H1 (cell line): ENCODE measurements at regions not wholly inside any gene's neighbourhood (a gene's known extent, or its start where the extent isn't known, plus 50 kb on each side); places are given as distances from the start of the nearest gene placed in this dataset.

Source experiments
- CTCF ChIA-PET: fragments of 300-600 bp; sonication (Branson Sonifier 250); formaldehyde crosslinking; loops from one replicate; lab custom pipeline; 2021; ENCODE audit not compliant: partially characterized antibody; lab: Charles Lee
- POLR2A ChIA-PET: fragments of 300-600 bp; sonication (Branson Sonifier 250); formaldehyde crosslinking; loops from one replicate; lab custom pipeline; 2021; ENCODE audit warnings: inconsistent platforms; ENCODE audit not compliant: partially characterized antibody; lab: Charles Lee
- DNase-seq, 2 experiments: peaks; one replicate each; pipeline versions ENCODE4 v3.0.0 to v3.0.0-alpha.2; 2010 to 2022; ENCODE audit warnings: low spot score in 2 of 2, low read depth in 1 of 2, mixed read lengths in 1 of 2
- FAIRE-seq: peaks from 2 replicates; lab custom pipeline; 2011; peaks lifted over from hg19 to GRCh38; lab: Jason Lieb, UNC
- H2AFZ ChIP-seq: 2 replicates; pipeline ENCODE4 v1.8.1; 2012; ENCODE audit warnings: low read length, inconsistent platforms
- H2AK5ac ChIP-seq: 2 replicates; pipeline ENCODE4 v1.6.1; 2013; ENCODE audit warnings: low read depth, low read length
- H2BK120ac ChIP-seq: replicated peaks from 2 replicates; pipeline ENCODE3; 2013; ENCODE audit warnings: low read depth, low read length, inconsistent platforms
- H2BK12ac ChIP-seq: 2 replicates; pipeline ENCODE4 v1.6.1; 2013; ENCODE audit warnings: low read depth, low read length
- H2BK15ac ChIP-seq: 2 replicates; pipeline ENCODE4 v1.6.1; 2013; ENCODE audit warnings: low read length
- H2BK20ac ChIP-seq: 2 replicates; pipeline ENCODE4 v1.6.1; 2013; ENCODE audit warnings: low read length
- H2BK5ac ChIP-seq: 2 replicates; pipeline ENCODE4 v1.6.1; 2013; ENCODE audit warnings: low read depth, low read length
- H3K14ac ChIP-seq: 2 replicates; pipeline ENCODE4 v1.6.1; 2013; ENCODE audit warnings: inconsistent platforms; ENCODE audit not compliant: insufficient read length
- H3K18ac ChIP-seq: 2 replicates; pipeline ENCODE4 v1.6.1; 2013; ENCODE audit warnings: low read length; ENCODE audit errors: extremely low read depth
- H3K23ac ChIP-seq: 2 replicates; pipeline ENCODE4 v1.6.1; 2013; ENCODE audit warnings: inconsistent platforms; ENCODE audit not compliant: insufficient read length
- H3K23me2 ChIP-seq: 2 replicates; pipeline ENCODE4 v1.6.1; 2013; ENCODE audit warnings: low read depth, low read length
- H3K27ac ChIP-seq: 2 replicates; pipeline ENCODE4 v1.6.1; 2011; ENCODE audit warnings: low read depth, low read length, inconsistent platforms
- H3K27me3 ChIP-seq, 4 experiments: replicated peaks in 1 of 4; 1 replicate in 1 of 4; 2 replicates in 3 of 4; pipeline versions ENCODE4 v1.6.1 to v1.8.1; 2011 to 2013; ENCODE audit warnings: low read length in 3 of 4, mild to moderate bottlenecking in 3 of 4, inconsistent platforms in 2 of 4, mixed read lengths in 2 of 4, moderate library complexity in 1 of 4; ENCODE audit not compliant: control insufficient read depth in 3 of 4, insufficient read depth in 3 of 4; ENCODE audit errors: extremely low read depth in 1 of 4
- H3K36me3 ChIP-seq, 4 experiments: 2 replicates each; pipeline versions ENCODE4 v1.6.1 to v1.8.1; 2011 to 2013; ENCODE audit warnings: mild to moderate bottlenecking in 4 of 4, low read length in 3 of 4, moderate library complexity in 2 of 4, control low read depth in 1 of 4, inconsistent platforms in 1 of 4; ENCODE audit not compliant: insufficient read depth in 4 of 4, control insufficient read depth in 2 of 4
- H3K4ac ChIP-seq: replicated peaks from 2 replicates; pipeline ENCODE3; 2013; ENCODE audit warnings: low read length, low read depth, mixed read lengths, inconsistent platforms; ENCODE audit not compliant: insufficient read length
- H3K4me1 ChIP-seq, 4 experiments: replicated peaks in 1 of 4; 1 replicate in 1 of 4; 2 replicates in 3 of 4; pipeline versions ENCODE4 v1.6.1 to v1.8.1; 2011 to 2013; ENCODE audit warnings: low read length in 3 of 4, inconsistent platforms in 2 of 4, mixed read lengths in 1 of 4; ENCODE audit not compliant: insufficient read depth in 4 of 4, control insufficient read depth in 3 of 4
- H3K4me2 ChIP-seq, 2 experiments: 2 replicates each; pipeline versions ENCODE4 v1.6.1 to v1.8.1; 2011 to 2013; ENCODE audit warnings: low read depth in 2 of 2, low read length in 2 of 2, control low read depth in 1 of 2, inconsistent platforms in 1 of 2, mild to moderate bottlenecking in 1 of 2; ENCODE audit not compliant: insufficient read depth in 1 of 2
- H3K4me3 ChIP-seq, 4 experiments: fragments of 200-600, 300-600 bp in 1 of 4; sonication (generic), shearing (Covaris generic), sonication (Bioruptor Twin) in 1 of 4; 2 replicates each; pipeline versions ENCODE4 v1.5.1 to v1.8.1; 2011 to 2016; ENCODE audit warnings: low read length in 4 of 4, low read depth in 3 of 4, control low read depth in 2 of 4, inconsistent platforms in 2 of 4, mild to moderate bottlenecking in 2 of 4, mixed read lengths in 1 of 4, moderate library complexity in 1 of 4; ENCODE audit not compliant: insufficient read depth in 2 of 4; ENCODE audit errors: extremely low read depth in 1 of 4
- H3K56ac ChIP-seq: replicated peaks from 2 replicates; pipeline ENCODE3; 2013; ENCODE audit warnings: low read depth, mild to moderate bottlenecking, mixed read lengths, low read length, inconsistent platforms; ENCODE audit not compliant: insufficient read length
- H3K79me1 ChIP-seq: 2 replicates; pipeline ENCODE4 v1.6.1; 2013; ENCODE audit warnings: low read depth, low read length, control low read depth
- H3K79me2 ChIP-seq, 2 experiments: 2 replicates each; pipeline versions ENCODE4 v1.6.1 to v1.8.1; 2012 to 2013; ENCODE audit warnings: low read length in 2 of 2, mild to moderate bottlenecking in 2 of 2, inconsistent platforms in 1 of 2; ENCODE audit not compliant: insufficient read depth in 2 of 2, control insufficient read depth in 1 of 2
- H3K9ac ChIP-seq, 4 experiments: replicated peaks in 1 of 4; 1 replicate in 1 of 4; 2 replicates in 3 of 4; pipeline versions ENCODE4 v1.6.1 to v1.8.1; 2011 to 2013; ENCODE audit warnings: low read depth in 3 of 4, low read length in 3 of 4, control low read depth in 2 of 4, mild to moderate bottlenecking in 2 of 4, moderate library complexity in 2 of 4, inconsistent platforms in 1 of 4; ENCODE audit errors: extremely low read depth in 1 of 4
- H3K9me3 ChIP-seq, 2 experiments: 2 replicates each; pipeline versions ENCODE4 v1.6.1 to v1.8.1; 2012 to 2013; ENCODE audit warnings: mild to moderate bottlenecking in 2 of 2, moderate library complexity in 2 of 2, control low read depth in 1 of 2, inconsistent platforms in 1 of 2, low read depth in 1 of 2, low read length in 1 of 2, mixed read lengths in 1 of 2; ENCODE audit not compliant: insufficient read depth in 2 of 2
- H4K20me1 ChIP-seq, 2 experiments: replicated peaks in 1 of 2; 2 replicates each; pipeline versions ENCODE3 to v1.8.1; 2011 to 2013; ENCODE audit warnings: inconsistent platforms in 2 of 2, low read length in 2 of 2, mild to moderate bottlenecking in 1 of 2; ENCODE audit not compliant: insufficient read depth in 2 of 2, control insufficient read depth in 1 of 2
- H4K5ac ChIP-seq: 2 replicates; pipeline ENCODE4 v1.6.1; 2013; ENCODE audit warnings: low read length, low read depth, mixed read lengths, inconsistent platforms; ENCODE audit not compliant: insufficient read length
- H4K8ac ChIP-seq: 2 replicates; pipeline ENCODE4 v1.8.0; 2013; ENCODE audit warnings: mild to moderate bottlenecking, moderate library complexity, low read length, inconsistent platforms; ENCODE audit not compliant: insufficient read depth; ENCODE audit errors: extremely low read depth
- H4K91ac ChIP-seq: replicated peaks from 2 replicates; pipeline ENCODE3; 2013; ENCODE audit warnings: low read length, mixed read lengths, inconsistent platforms; ENCODE audit not compliant: insufficient read length
- ASH2L ChIP-seq: fragments of 200-600, 300-600 bp; sonication (generic); IDR thresholded peaks from one replicate; pipeline ENCODE4 v1.7.1; 2017; ENCODE audit warnings: low read length
- BRCA1 ChIP-seq: IDR thresholded peaks from 2 replicates; pipeline ENCODE4 v1.6.1; 2012; ENCODE audit warnings: low read depth, low read length, improper control_type of control experiment
- RXRA ChIP-seq: IDR thresholded peaks from 2 replicates; pipeline ENCODE4 v1.6.1; 2011; ENCODE audit warnings: low read depth, mild to moderate bottlenecking, low read length, moderate library complexity; ENCODE audit not compliant: insufficient read depth
- SP1 ChIP-seq: IDR thresholded peaks from 2 replicates; pipeline ENCODE4 v1.6.1; 2011; ENCODE audit warnings: low read depth, low read length
- WGBS, 2 experiments: shearing (Covaris generic) in 1 of 2; methylation state at CpG; one replicate each; pipeline versions ENCODE4 v1.1.6 to v1.1.7; 2013 to 2015; ENCODE audit warnings: low lambda C conversion rate in 2 of 2, mixed read lengths in 2 of 2, inconsistent platforms in 1 of 2, low coverage in 1 of 2, missing lambda C conversion rate in 1 of 2; ENCODE audit not compliant: insufficient replicate concordance in 2 of 2, insufficient coverage in 1 of 2, insufficient read length in 1 of 2; ENCODE audit errors: extremely low coverage in 1 of 2, missing lambda C conversion rate in 1 of 2; 5-methylcytosine and 5-hydroxymethylcytosine counted together

DNA sequence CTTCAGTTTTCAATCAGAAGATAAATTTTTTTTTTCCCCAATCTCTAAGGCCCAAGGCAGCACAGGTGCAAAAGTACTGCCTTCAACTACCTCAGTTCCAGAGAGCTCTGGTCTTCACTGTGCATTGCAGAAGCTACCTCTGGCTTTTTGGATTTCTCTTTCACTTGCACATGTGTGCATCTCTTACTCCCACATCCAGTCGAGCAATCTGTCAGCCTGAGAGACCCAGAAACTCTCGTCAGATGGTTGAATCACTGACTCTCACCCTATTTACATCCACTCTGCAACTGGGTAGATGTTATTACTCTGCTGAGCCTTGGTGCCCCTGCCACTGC is 813.8 kb downstream of the NR2F2 start:
- Histone ChIP-seq H3K4me1 (no peaks in the 10 kb centered on the region), H3K23me2 (no peaks in the 10 kb centered on the region), H4K8ac (no peak overlapping the region), H3K4me2 (no peak overlapping the region), H4K5ac (no peak overlapping the region), H2AK5ac (no peak overlapping the region), H4K91ac (no peak overlapping the region), H3K23ac (no peak overlapping the region), H3K79me1 (no peaks in the 10 kb centered on the region), H2BK120ac (no peak overlapping the region), H2BK15ac (no peak overlapping the region), H3K14ac (no peak overlapping the region), H3K9me3 (no peaks in the 10 kb centered on the region), H3K56ac (no peak overlapping the region), H3K36me3 (no peaks in the 10 kb centered on the region), H3K9ac (no peak overlapping the region), H3K79me2 (no peaks in the 10 kb centered on the region), H2BK5ac (no peak overlapping the region), H3K4me3 (no peak overlapping the region), H3K4ac (no peak overlapping the region), H3K18ac (no peak overlapping the region), H2BK12ac (no peak overlapping the region), H3K27ac (no peak overlapping the region), H3K27me3 (peaks cover 0 to 1% (median 0%) of the 10 kb centered on the region in 4 experiments; a peak in 1 of 7 replicates), H2BK20ac (no peak overlapping the region), H4K20me1 (no peaks in the 10 kb centered on the region), H2AFZ (no peak overlapping the region)
- no peak for TF ChIP-seq SP1
- no peak for TF ChIP-seq RXRA
- TF ChIP-seq ASH2L, result no peak
- no peak for TF ChIP-seq BRCA1
- ChIA-PET CTCF (no interaction called here), POLR2A (no interaction called here)
- DNase-seq (no peak), FAIRE-seq (no peak)
- WGBS, 2 experiments, result 93% methylated on average over 2 of the region's 2 CpGs; no CpG with 5 or more reads in 1 of the 2 experiments
